NCI-H748 (cell line): ENCODE measurements at regions not wholly inside any gene's neighbourhood (a gene's known extent, or its start where the extent isn't known, plus 50 kb on each side); places are given as distances from the start of the nearest gene placed in this dataset.
"Not testable (repeated sequence)": the region's sequence is repeated elsewhere in the genome, so short reads cannot be mapped to it uniquely, and the experiment has no call there.

Source experiments
- DNase-seq: peaks from one replicate; lab custom pipeline; 2025; ENCODE audit not compliant: unreplicated experiment; lab: John Stamatoyannopoulos, UW

- no peak for DNase-seq
Observed at GRCh38 chr10:4181081-4181480, 396.1 kb upstream of the KLF6 start.

- DNase-seq: no peak
Observed at GRCh38 chr10:4177791-4178190, 392.8 kb upstream of the KLF6 start.

GRCh38 chr10:4176500-4177281 is 391.7 kb upstream of the KLF6 start:
- no peak for DNase-seq

GRCh38 chr10:4174197-4174596 is 389.2 kb upstream of the KLF6 start:
- peak; percentile 23 for DNase-seq

- no peak for DNase-seq
Observed at GRCh38 chr10:4170633-4171314, 385.8 kb upstream of the KLF6 start.

GRCh38 chr10:4170181-4170580 is 385.2 kb upstream of the KLF6 start:
- DNase-seq: no peak

GRCh38 chr10:4169448-4169847 is 384.4 kb upstream of the KLF6 start:
- DNase-seq: no peak

GRCh38 chr10:4167216-4167615 is 382.2 kb upstream of the KLF6 start:
- DNase-seq: no peak

GRCh38 chr10:4162571-4163286 is 377.7 kb upstream of the KLF6 start:
- no peak for DNase-seq

- no peak for DNase-seq
Observed at GRCh38 chr10:4159173-4159572, 374.2 kb upstream of the KLF6 start.

- no peak for DNase-seq
Observed at GRCh38 chr10:4154191-4154715, 369.2 kb upstream of the KLF6 start.

- DNase-seq: no peak
Observed at GRCh38 chr10:4151466-4151865, 366.5 kb upstream of the KLF6 start.

GRCh38 chr10:4150676-4151075 is 365.7 kb upstream of the KLF6 start:
- no peak for DNase-seq

- DNase-seq: not testable (repeated sequence)
Observed at GRCh38 chr10:4149460-4149859, 364.5 kb upstream of the KLF6 start.

GRCh38 chr10:4147245-4147644 is 362.2 kb upstream of the KLF6 start:
- no peak for DNase-seq

- DNase-seq: no peak
Observed at GRCh38 chr10:4144817-4145216, 359.8 kb upstream of the KLF6 start.

GRCh38 chr10:4141471-4141870 is 356.5 kb upstream of the KLF6 start:
- no peak for DNase-seq

GRCh38 chr10:4138146-4138721 is 353.2 kb upstream of the KLF6 start:
- no peak for DNase-seq

- DNase-seq: no peak
Observed at GRCh38 chr10:4137299-4137698, 352.3 kb upstream of the KLF6 start.

- DNase-seq: no peak
Observed at GRCh38 chr10:4136121-4136520, 351.1 kb upstream of the KLF6 start.

- no peak for DNase-seq
Observed at GRCh38 chr10:4132216-4132556, 347.2 kb upstream of the KLF6 start.
